HepG2 (cell line): ENCODE measurements at regions not wholly inside any gene's neighbourhood (a gene's known extent, or its start where the extent isn't known, plus 50 kb on each side); places are given as distances from the start of the nearest gene placed in this dataset.

Experiments
- ATF5 ChIP-seq: sonication (generic); formaldehyde crosslinking; IDR thresholded peaks from 2 replicates; pipeline ENCODE4 v1.4.0; 2020; ENCODE audit warnings: mild to moderate bottlenecking, low read depth, missing genetic modification reagents
- BCLAF1 ChIP-seq: fragments of 450-650 bp; IDR thresholded peaks from 2 replicates; pipeline ENCODE4 v1.6.1; 2017; ENCODE audit warnings: mild to moderate bottlenecking
- CBX5 ChIP-seq: sonication (generic); formaldehyde crosslinking; IDR thresholded peaks from 2 replicates; pipeline ENCODE4 v1.4.0; 2020; ENCODE audit warnings: missing genetic modification reagents, borderline replicate concordance
- FOXK1 ChIP-seq: sonication (generic); formaldehyde crosslinking; IDR thresholded peaks from 2 replicates; pipeline ENCODE4 v1.4.0; 2020; ENCODE audit warnings: low read depth, missing genetic modification reagents, borderline replicate concordance
- MAZ ChIP-seq, 2 experiments: sonication (generic) in 1 of 2; formaldehyde crosslinking in 1 of 2; IDR thresholded peaks; 2 replicates each; pipeline versions ENCODE4 v1.5.0 to v1.6.1; 2012 to 2020; ENCODE audit warnings: low read depth in 2 of 2, mild to moderate bottlenecking in 2 of 2, borderline replicate concordance in 1 of 2, improper control_type of control experiment in 1 of 2, low read length in 1 of 2, missing genetic modification reagents in 1 of 2, moderate library complexity in 1 of 2
- NCOA1 ChIP-seq: sonication (generic); formaldehyde crosslinking; IDR thresholded peaks from 2 replicates; pipeline ENCODE4 v1.9.0; 2021; ENCODE audit warnings: missing genetic modification reagents
- NCOR1 ChIP-seq: fragments of 200-600 bp; sonication (generic); IDR thresholded peaks from 2 replicates; pipeline ENCODE4 v1.7.0; 2017; ENCODE audit warnings: antibody characterized with exemption, low read length, borderline replicate concordance
- POLR2A ChIP-seq, 2 experiments: IDR thresholded peaks; 2 replicates each; pipeline ENCODE4 v1.6.1; 2011; ENCODE audit warnings: low read depth in 2 of 2, low read length in 2 of 2, mild to moderate bottlenecking in 1 of 2, moderate library complexity in 1 of 2; ENCODE audit not compliant: insufficient read depth in 1 of 2
- PRDM15 ChIP-seq: sonication (generic); formaldehyde crosslinking; IDR thresholded peaks from 2 replicates; pipeline ENCODE4 v1.4.0; 2020; ENCODE audit warnings: missing genetic modification reagents
- RAD21 ChIP-seq: fragments of 450-650 bp; formaldehyde crosslinking; IDR thresholded peaks from 2 replicates; pipeline ENCODE4 v1.5.0; 2020; ENCODE audit warnings: mild to moderate bottlenecking
- STAT6 ChIP-seq: sonication (generic); formaldehyde crosslinking; IDR thresholded peaks from 2 replicates; pipeline ENCODE4 v1.4.0; 2020; ENCODE audit warnings: missing genetic modification reagents, mild to moderate bottlenecking, borderline replicate concordance
- TARDBP ChIP-seq: sonication (generic); formaldehyde crosslinking; IDR thresholded peaks from 2 replicates; pipeline ENCODE4 v1.8.0; 2022; ENCODE audit warnings: mild to moderate bottlenecking, missing genetic modification reagents
- TBP ChIP-seq: sonication (generic); formaldehyde crosslinking; IDR thresholded peaks from 2 replicates; pipeline ENCODE4 v1.5.0; 2020; ENCODE audit warnings: missing genetic modification reagents
- ZNF253 ChIP-seq: sonication (generic); formaldehyde crosslinking; IDR thresholded peaks from 2 replicates; pipeline ENCODE4 v1.8.0; 2022; ENCODE audit warnings: mild to moderate bottlenecking, missing genetic modification reagents, borderline replicate concordance

GRCh38 chr18:43514747-43515146, 237.5 kb upstream of the SYT4 start:
- no peak for TF ChIP-seq RAD21 (CRISPR knock-in tag)
- TF ChIP-seq BCLAF1, result no peak
- no peak for TF ChIP-seq TBP (CRISPR knock-in tag)
- TF ChIP-seq STAT6 (CRISPR knock-in tag), result no peak
- no peak for TF ChIP-seq PRDM15 (CRISPR knock-in tag)
- no peak for TF ChIP-seq MAZ (IDR thresholded peaks at IDR 0.05; ENCODE audit: borderline replicate concordance, low read depth, low read length)
- TF ChIP-seq MAZ (CRISPR knock-in tag; IDR thresholded peaks at IDR 0.05; ENCODE audit: low read depth), result no peak
- TF ChIP-seq NCOR1, result no peak
- no peak for TF ChIP-seq POLR2A (IDR thresholded peaks at IDR 0.05; ENCODE audit: insufficient read depth in 1 of 2, low read depth in 2 of 2, low read length in 2 of 2)
- no peak for TF ChIP-seq NCOA1 (CRISPR knock-in tag)
- TF ChIP-seq CBX5, result no peak
- no peak for TF ChIP-seq ZNF253
- TF ChIP-seq FOXK1 (CRISPR knock-in tag), result no peak
- no peak for TF ChIP-seq ATF5 (CRISPR knock-in tag)
- no peak for TF ChIP-seq TARDBP (CRISPR knock-in tag)
